HCT116 (cell line): ENCODE measurements at regions not wholly inside any gene's neighbourhood (a gene's known extent, or its start where the extent isn't known, plus 50 kb on each side); places are given as distances from the start of the nearest gene placed in this dataset.

Source experiments
- ATAC-seq: fragments of 200-7000 bp; cut with Tn5 transposase; 2 replicates; pipeline ENCODE4 v1.9.1; 2020; ENCODE audit warnings: mild to moderate bottlenecking, moderate library complexity
- BruUV-seq: library from RNA; stranded (reverse); fragments of 400-500 nt; replicated peaks from 2 replicates; lab custom pipeline; 2021; lab: Mats Ljungman, UMichigan
- CTCF ChIA-PET: fragments of 300-600 bp; sonication (Branson Sonifier 250); formaldehyde crosslinking; loops from one replicate; lab custom pipeline; 2021; ENCODE audit warnings: antibody characterized with exemption; lab: Charles Lee
- POLR2A ChIA-PET: fragments of 300-600, 350-600 bp; sonication (Branson Sonifier 250); formaldehyde crosslinking; loops from one replicate; lab custom pipeline; 2021; ENCODE audit warnings: antibody characterized with exemption; lab: Charles Lee
- RAD21 ChIA-PET, 2 experiments: fragments of 300-600 bp; sonication (Branson Sonifier 250); formaldehyde crosslinking; loops; one replicate each; lab custom pipeline; 2023; ENCODE audit warnings: low total read pairs in 2 of 2; ENCODE audit not compliant: uncharacterized antibody in 2 of 2, unreplicated experiment in 2 of 2, low non-redundant PET in 1 of 2; lab: Charles Lee
- DNase-seq: peaks from one replicate; pipeline ENCODE4 v3.0.0-alpha.2; 2010; ENCODE audit warnings: low read depth, low spot score
- H2AFZ ChIP-seq: fragments of 200-600 bp; shearing (Covaris generic), sonication (generic); 2 replicates; pipeline ENCODE4 v1.6.1; 2017; ENCODE audit warnings: low read depth, mixed run types, mixed read lengths, antibody characterized with exemption, low read length; ENCODE audit not compliant: poor library complexity, severe bottlenecking
- H3K27ac ChIP-seq: 2 replicates; pipeline ENCODE4 v1.5.1; 2012; ENCODE audit warnings: low read depth, low read length
- H3K27me3 ChIP-seq: fragments of 200-600 bp; sonication (generic); 2 replicates; pipeline ENCODE4 v1.6.1; 2016; ENCODE audit warnings: mixed run types, low read length, mixed read lengths; ENCODE audit not compliant: insufficient read depth
- H3K36me3 ChIP-seq, 2 experiments: fragments of 200-500 bp in 1 of 2; fragments of 200-600 bp in 1 of 2; sonication (Bioruptor generic) in 1 of 2; sonication (generic) in 1 of 2; 2 replicates each; pipeline versions ENCODE4 v1.5.1 to v1.6.1; 2014 to 2016; ENCODE audit warnings: low read length in 2 of 2, inconsistent platforms in 1 of 2, mixed read lengths in 1 of 2, mixed run types in 1 of 2; ENCODE audit not compliant: insufficient read depth in 2 of 2, control insufficient read depth in 1 of 2
- H3K4me1 ChIP-seq, 2 experiments: fragments of 200-600 bp in 1 of 2; sonication (generic) in 1 of 2; 2 replicates each; pipeline versions ENCODE4 v1.5.1 to v1.6.1; 2012 to 2017; ENCODE audit warnings: low read length in 2 of 2, inconsistent platforms in 1 of 2, mild to moderate bottlenecking in 1 of 2, mixed read lengths in 1 of 2, mixed run types in 1 of 2, moderate library complexity in 1 of 2; ENCODE audit not compliant: insufficient read depth in 2 of 2, control insufficient read depth in 1 of 2
- H3K4me2 ChIP-seq: fragments of 200-600 bp; sonication (generic); 2 replicates; pipeline ENCODE4 v1.6.1; 2017; ENCODE audit warnings: mixed run types, low read length, mixed read lengths
- H3K4me3 ChIP-seq, 2 experiments: fragments of 200-600 bp in 1 of 2; sonication (generic) in 1 of 2; replicated peaks in 1 of 2; 2 replicates each; pipeline ENCODE4 v1.5.1; 2011 to 2016; ENCODE audit warnings: low read length in 2 of 2, control low read depth in 1 of 2, low read depth in 1 of 2, mild to moderate bottlenecking in 1 of 2, mixed read lengths in 1 of 2, mixed run types in 1 of 2
- H3K79me2 ChIP-seq: fragments of 200-600 bp; sonication (generic); 2 replicates; pipeline ENCODE4 v1.6.1; 2017; ENCODE audit warnings: mild to moderate bottlenecking, mixed run types, low read length, moderate library complexity, mixed read lengths; ENCODE audit not compliant: insufficient read depth
- H3K9ac ChIP-seq: fragments of 200-600 bp; sonication (generic); 2 replicates; pipeline ENCODE4 v1.6.1; 2016; ENCODE audit warnings: low read length, mixed read lengths
- H3K9me2 ChIP-seq: fragments of 200-600 bp; sonication (generic), shearing (Covaris generic); 2 replicates; pipeline ENCODE4 v1.6.1; 2017; ENCODE audit warnings: mixed run types, mild to moderate bottlenecking, moderate library complexity; ENCODE audit not compliant: insufficient read depth
- H3K9me3 ChIP-seq, 2 experiments: fragments of 200-500 bp in 1 of 2; fragments of 200-600 bp in 1 of 2; sonication (Bioruptor generic) in 1 of 2; sonication (generic) in 1 of 2; 2 replicates each; pipeline ENCODE4 v1.6.1; 2014 to 2017; ENCODE audit warnings: low read length in 2 of 2, mixed read lengths in 2 of 2, inconsistent platforms in 1 of 2, low read depth in 1 of 2, mild to moderate bottlenecking in 1 of 2, mixed run types in 1 of 2, moderate library complexity in 1 of 2; ENCODE audit not compliant: control insufficient read depth in 1 of 2, insufficient read depth in 1 of 2
- H4K20me1 ChIP-seq: fragments of 200-600 bp; sonication (generic), shearing (Covaris generic); 2 replicates; pipeline ENCODE4 v1.6.1; 2017; ENCODE audit warnings: mixed run types, mild to moderate bottlenecking, moderate library complexity; ENCODE audit not compliant: insufficient read depth
- CBX3 ChIP-seq: IDR thresholded peaks from 2 replicates; pipeline ENCODE4 v1.6.1; 2012; ENCODE audit warnings: low read depth
- CEBPB ChIP-seq: IDR thresholded peaks from 2 replicates; pipeline ENCODE4 v1.6.1; 2012; ENCODE audit warnings: low read depth
- CTCF ChIP-seq, 3 experiments: fragments of 200-600 bp in 1 of 3; sonication (generic) in 1 of 3; IDR thresholded peaks in 2 of 3; conservative IDR thresholded peaks in 1 of 3; 2 replicates each; pipeline ENCODE4 v1.5.1; 2012 to 2017; ENCODE audit warnings: low read depth in 2 of 3, low read length in 2 of 3, antibody characterized with exemption in 1 of 3, borderline replicate concordance in 1 of 3, control low read depth in 1 of 3, mild to moderate bottlenecking in 1 of 3, mixed read lengths in 1 of 3, mixed run types in 1 of 3, moderate library complexity in 1 of 3; ENCODE audit not compliant: insufficient read depth in 1 of 3
- EGR1 ChIP-seq: IDR thresholded peaks from 2 replicates; pipeline ENCODE4 v1.6.1; 2012; ENCODE audit warnings: low read depth
- ELF1 ChIP-seq: IDR thresholded peaks from 2 replicates; pipeline ENCODE4 v1.6.1; 2012; ENCODE audit warnings: low read depth, borderline replicate concordance
- EZH2 ChIP-seq: fragments of 200-600 bp; sonication (generic); IDR thresholded peaks from 2 replicates; pipeline ENCODE4 v1.6.1; 2017; ENCODE audit warnings: antibody characterized with exemption, mixed run types
- EZH2phosphoT487 ChIP-seq: fragments of 200-600 bp; IDR thresholded peaks from 2 replicates; pipeline ENCODE4 v1.6.1; 2018; ENCODE audit warnings: antibody characterized with exemption, borderline replicate concordance
- FOSL1 ChIP-seq: IDR thresholded peaks from 2 replicates; pipeline ENCODE4 v1.6.1; 2012; ENCODE audit warnings: low read depth
- JUND ChIP-seq: IDR thresholded peaks from 2 replicates; pipeline ENCODE4 v1.6.1; 2012
- MAX ChIP-seq: IDR thresholded peaks from 2 replicates; pipeline ENCODE4 v1.6.1; 2012
- POLR2A ChIP-seq: IDR thresholded peaks from 2 replicates; pipeline ENCODE4 v1.7.0; 2011; ENCODE audit warnings: borderline replicate concordance; ENCODE audit not compliant: insufficient read depth, insufficient read length; ENCODE audit errors: extremely low read depth
- POLR2AphosphoS5 ChIP-seq: IDR thresholded peaks from 2 replicates; pipeline ENCODE4 v1.6.1; 2011; ENCODE audit warnings: mild to moderate bottlenecking, low read depth, low read length, moderate library complexity
- RAD21 ChIP-seq: IDR thresholded peaks from 2 replicates; pipeline ENCODE4 v1.6.1; 2012; ENCODE audit warnings: low read depth, mild to moderate bottlenecking
- REST ChIP-seq: IDR thresholded peaks from 2 replicates; pipeline ENCODE4 v1.6.1; 2012; ENCODE audit warnings: low read depth
- SIN3A ChIP-seq: IDR thresholded peaks from 2 replicates; pipeline ENCODE4 v1.6.1; 2012; ENCODE audit warnings: low read depth
- SRF ChIP-seq: IDR thresholded peaks from 2 replicates; pipeline ENCODE4 v1.6.1; 2012; ENCODE audit warnings: low read depth
- TCF7L2 ChIP-seq: IDR thresholded peaks from 2 replicates; pipeline ENCODE4 v1.7.0; 2011; ENCODE audit warnings: borderline replicate concordance, inconsistent platforms; ENCODE audit not compliant: insufficient read depth, insufficient read length; ENCODE audit errors: extremely low read depth
- YY1 ChIP-seq: IDR thresholded peaks from 2 replicates; pipeline ENCODE4 v1.6.1; 2011; ENCODE audit warnings: low read length, low read depth, moderate library complexity, mild to moderate bottlenecking; ENCODE audit not compliant: insufficient replicate concordance; ENCODE audit errors: extremely low read depth
- ZFX ChIP-seq: fragments of 450-650 bp; IDR thresholded peaks from 2 replicates; pipeline ENCODE4 v1.6.1; 2017
- ZNF274 ChIP-seq: fragments of 200-500 bp; sonication (Bioruptor generic); IDR thresholded peaks from 2 replicates; pipeline ENCODE4 v1.6.1; 2014; ENCODE audit warnings: mild to moderate bottlenecking, low read depth, low read length, inconsistent platforms
- intact Hi-C: fragments of 100-400 bp; cut with micrococcal nuclease; formaldehyde crosslinking; loops from 2 replicates; pipeline ENCODE4 v1.10.0; 2022

- DNase-seq, result no peak
- Histone ChIP-seq H3K27me3 (no peaks in the 10 kb centered on the region), H2AFZ (no peak overlapping the region), H3K9ac (no peak overlapping the region), H3K79me2 (no peaks in the 10 kb centered on the region), H3K36me3 (no peaks in the 10 kb centered on the region), H3K4me2 (no peak overlapping the region), H4K20me1 (no peaks in the 10 kb centered on the region), H3K9me3 (no peaks in the 10 kb centered on the region), H3K4me1 (no peaks in the 10 kb centered on the region), H3K27ac (no peak overlapping the region), H3K4me3 (no peak overlapping the region), H3K9me2 (no peaks in the 10 kb centered on the region)
- ChIA-PET CTCF (interaction anchor here (1.0 kb wide), 1 partner anchor 795 kb away, joined by 3 read pairs; no protein-coding TSS in a partner anchor), POLR2A (no interaction called here), RAD21 (no interaction called here)
- BruUV-seq, result no TSS peak
- no peak for TF ChIP-seq ZFX
- no peak for TF ChIP-seq EZH2
- no peak for TF ChIP-seq ZNF274
- TF ChIP-seq CTCF (IDR thresholded peaks at IDR 0.05 in 2 of 3, conservative IDR thresholded peaks at IDR 0.05 in 1 of 3; ENCODE audit: borderline replicate concordance in 1 of 3, insufficient read depth in 1 of 3, low read depth in 2 of 3, low read length in 2 of 3), result no peak
- TF ChIP-seq EZH2phosphoT487, result no peak
- no peak for TF ChIP-seq RAD21
- TF ChIP-seq JUND, result no peak
- TF ChIP-seq CBX3, result no peak
- TF ChIP-seq FOSL1, result no peak
- no peak for TF ChIP-seq POLR2A
- TF ChIP-seq CEBPB, result no peak
- no peak for TF ChIP-seq EGR1
- no peak for TF ChIP-seq POLR2AphosphoS5
- no peak for TF ChIP-seq TCF7L2
- TF ChIP-seq MAX, result no peak
- TF ChIP-seq YY1, result no peak
- no peak for TF ChIP-seq ELF1
- no peak for TF ChIP-seq SIN3A
- no peak for TF ChIP-seq REST
- no peak for TF ChIP-seq SRF
- no peak for ATAC-seq
- intact Hi-C loops, result loop anchor here (2.0 to 5.0 kb wide), 3 partner anchors 797 to 997 kb away; no protein-coding TSS in a partner anchor
Observed at GRCh38 chr3:144770281-144770680, 798.7 kb downstream of the DIPK2A start.
